GM19035 (cell line): ENCODE measurements at regions not wholly inside any gene's neighbourhood (a gene's known extent, or its start where the extent isn't known, plus 50 kb on each side); places are given as distances from the start of the nearest gene placed in this dataset.

Experiments used
- ATAC-seq: cut with Tn5 transposase; IDR thresholded peaks from one replicate; pipeline ENCODE4 v1.9.1; 2021; ENCODE audit not compliant: unreplicated experiment

- no peak for ATAC-seq
Measured at GRCh38 chr2:176468457-176469113, 199.3 kb downstream of the MTX2 start.

GRCh38 chr2:176470713-176471112 lies 201.5 kb downstream of the MTX2 start:
- ATAC-seq = no peak

- ATAC-seq = no peak
Measured at GRCh38 chr2:176471949-176472348, 202.7 kb downstream of the MTX2 start.

- peak; percentile 77 for ATAC-seq
Measured at GRCh38 chr2:176473177-176473576, 203.9 kb downstream of the MTX2 start.

- no peak for ATAC-seq
Measured at GRCh38 chr2:176473851-176474250, 204.6 kb downstream of the MTX2 start.

- ATAC-seq = no peak
Measured at GRCh38 chr2:176477336-176477735, 208.1 kb downstream of the MTX2 start.

GRCh38 chr2:176479961-176480360 lies 210.7 kb downstream of the MTX2 start:
- ATAC-seq = no peak

GRCh38 chr2:176482107-176482506 lies 212.9 kb downstream of the MTX2 start:
- ATAC-seq = no peak

GRCh38 chr2:176483476-176483875 lies 214.2 kb downstream of the MTX2 start:
- ATAC-seq = no peak

GRCh38 chr2:176483901-176484568 lies 214.8 kb downstream of the MTX2 start:
- ATAC-seq = no peak

- ATAC-seq = no peak
Measured at GRCh38 chr2:176484838-176485237, 215.6 kb downstream of the MTX2 start.

GRCh38 chr2:176488431-176488830 lies 219.2 kb downstream of the MTX2 start:
- ATAC-seq = no peak

- no peak for ATAC-seq
Measured at GRCh38 chr2:176490061-176490861, 221.0 kb downstream of the MTX2 start.

- ATAC-seq = peak; percentile 94
Measured at GRCh38 chr2:176491172-176491904, 222.1 kb downstream of the MTX2 start.

GRCh38 chr2:176492583-176492982 lies 223.3 kb downstream of the MTX2 start:
- no peak for ATAC-seq

- no peak for ATAC-seq
Measured at GRCh38 chr2:176493226-176493825, 224.1 kb downstream of the MTX2 start.

GRCh38 chr2:176493909-176494308 lies 224.7 kb downstream of the MTX2 start:
- ATAC-seq = no peak

GRCh38 chr2:176494949-176495353 lies 225.7 kb downstream of the MTX2 start:
- ATAC-seq = no peak

- ATAC-seq = no peak
Measured at GRCh38 chr2:176495826-176496225, 226.6 kb downstream of the MTX2 start.

GRCh38 chr2:176496761-176497160 lies 227.5 kb downstream of the MTX2 start:
- no peak for ATAC-seq

GRCh38 chr2:176500901-176501300 lies 231.7 kb downstream of the MTX2 start:
- no peak for ATAC-seq
